ENCODE measurements at regions not wholly inside any gene's neighbourhood (a gene's known extent, or its start where the extent isn't known, plus 50 kb on each side); places are given as distances from the start of the nearest gene placed in this dataset.
"Not testable (repeated sequence)": the region's sequence is repeated elsewhere in the genome, so short reads cannot be mapped to it uniquely, and the experiment has no call there.

GRCh38 chr6:27172524-27173231 is 74.8 kb upstream of the PRSS16 start:
- not testable (repeated sequence) for TF ChIP-seq CTCF (IDR thresholded peaks at IDR 0.05; ENCODE audit: low read depth, low read length); POLR2A (IDR thresholded peaks at IDR 0.05; ENCODE audit: extremely low read depth, insufficient read length); MYC (IDR thresholded peaks at IDR 0.05; ENCODE audit: low read depth, low read length); MAX (IDR thresholded peaks at IDR 0.05; ENCODE audit: low read depth, low read length)

All from NB4 (cell line).